Cortex of kidney (tissue), 1 donor: ENCODE measurements at regions not wholly inside any gene's neighbourhood (a gene's known extent, or its start where the extent isn't known, plus 50 kb on each side); places are given as distances from the start of the nearest gene placed in this dataset.

Experiments used
- DNase-seq: peaks from one replicate; lab custom pipeline; 2025; lab: John Stamatoyannopoulos, UW

- DNase-seq, result no peak
Observed at GRCh38 chr6:26197933-26198721, 110.9 kb downstream of the HFE start.

- DNase-seq, result no peak
Observed at GRCh38 chr6:26198722-26199056, 111.5 kb downstream of the HFE start.

GRCh38 chr6:26199057-26199772 is 112.0 kb downstream of the HFE start:
- DNase-seq, result no peak

GRCh38 chr6:26199773-26200764 is 112.8 kb downstream of the HFE start:
- DNase-seq, result no peak

GRCh38 chr6:26200918-26201721 is 113.9 kb downstream of the HFE start:
- DNase-seq, result no peak

- DNase-seq, result no peak
Observed at GRCh38 chr6:26202201-26202611, 115.0 kb downstream of the HFE start.

GRCh38 chr6:26202811-26203583 is 115.8 kb downstream of the HFE start:
- no peak for DNase-seq

- no peak for DNase-seq
Observed at GRCh38 chr6:26204332-26205160, 117.3 kb downstream of the HFE start.

- no peak for DNase-seq
Observed at GRCh38 chr6:26205161-26205624, 118.0 kb downstream of the HFE start.

- no peak for DNase-seq
Observed at GRCh38 chr6:26205625-26206574, 118.7 kb downstream of the HFE start.

GRCh38 chr6:26206868-26207801 is 119.9 kb downstream of the HFE start:
- DNase-seq, result no peak

- DNase-seq, result no peak
Observed at GRCh38 chr6:26211963-26212362, 124.7 kb downstream of the HFE start.

GRCh38 chr6:26213334-26214075 is 126.3 kb downstream of the HFE start:
- no peak for DNase-seq

GRCh38 chr6:26214803-26215584 is 127.8 kb downstream of the HFE start:
- DNase-seq, result no peak

- no peak for DNase-seq
Observed at GRCh38 chr6:26215585-26216358, 128.5 kb downstream of the HFE start.
